Mesenchymal stem cell (in vitro differentiated cells and primary cell): ENCODE measurements at regions not wholly inside any gene's neighbourhood (a gene's known extent, or its start where the extent isn't known, plus 50 kb on each side); places are given as distances from the start of the nearest gene placed in this dataset.

ENCODE experiments used
- DNase-seq: peaks from one replicate; pipeline ENCODE4 v3.0.0-alpha.2; 2013
- H2AFZ ChIP-seq: one replicate; pipeline ENCODE4 v1.6.1; 2013; ENCODE audit warnings: low read depth, mild to moderate bottlenecking, control low read depth, inconsistent platforms, low read length, moderate library complexity
- H2AK5ac ChIP-seq: 2 replicates; pipeline ENCODE4 v1.6.1; 2013; ENCODE audit warnings: low read length, moderate library complexity, mild to moderate bottlenecking, inconsistent platforms; ENCODE audit not compliant: severe bottlenecking
- H2BK120ac ChIP-seq: one replicate; pipeline ENCODE4 v1.6.1; 2013; ENCODE audit warnings: low read depth, mild to moderate bottlenecking, inconsistent platforms, low read length, moderate library complexity
- H2BK12ac ChIP-seq, 2 experiments: one replicate each; pipeline ENCODE4 v1.6.1; 2013; ENCODE audit warnings: inconsistent platforms in 2 of 2, low read length in 2 of 2, mild to moderate bottlenecking in 2 of 2, moderate library complexity in 2 of 2, control low read depth in 1 of 2
- H2BK15ac ChIP-seq: one replicate; pipeline ENCODE4 v1.6.1; 2013; ENCODE audit warnings: mild to moderate bottlenecking, low read depth, inconsistent platforms; ENCODE audit not compliant: poor library complexity, severe bottlenecking
- H2BK5ac ChIP-seq: 2 replicates; pipeline ENCODE4 v1.6.1; 2013; ENCODE audit warnings: low read depth, mild to moderate bottlenecking, low read length, control low read depth, inconsistent platforms; ENCODE audit not compliant: poor library complexity, severe bottlenecking
- H3K14ac ChIP-seq, 2 experiments: one replicate each; pipeline ENCODE4 v1.6.1; 2013; ENCODE audit warnings: inconsistent platforms in 2 of 2, low read length in 2 of 2, control low read depth in 1 of 2, mild to moderate bottlenecking in 1 of 2, moderate library complexity in 1 of 2
- H3K18ac ChIP-seq, 2 experiments: one replicate each; pipeline ENCODE4 v1.6.1; 2013; ENCODE audit warnings: inconsistent platforms in 2 of 2, low read length in 2 of 2, control low read depth in 1 of 2, low read depth in 1 of 2, mild to moderate bottlenecking in 1 of 2
- H3K23ac ChIP-seq, 2 experiments: one replicate each; pipeline ENCODE4 v1.6.1; 2013; ENCODE audit warnings: inconsistent platforms in 2 of 2, low read length in 2 of 2, mild to moderate bottlenecking in 2 of 2, moderate library complexity in 2 of 2, control low read depth in 1 of 2
- H3K27ac ChIP-seq: 2 replicates; pipeline ENCODE4 v1.5.1; 2013; ENCODE audit warnings: mild to moderate bottlenecking, moderate library complexity, low read length, control low read depth, inconsistent platforms; ENCODE audit not compliant: poor library complexity, severe bottlenecking
- H3K27me3 ChIP-seq, 2 experiments: 2 replicates each; pipeline versions ENCODE4 v1.6.1 to v1.7.0; 2013; ENCODE audit warnings: low read length in 2 of 2, mild to moderate bottlenecking in 2 of 2, moderate library complexity in 2 of 2, control low read depth in 1 of 2, inconsistent platforms in 1 of 2; ENCODE audit not compliant: control insufficient read depth in 1 of 2, insufficient read depth in 1 of 2
- H3K36me3 ChIP-seq, 2 experiments: 2 replicates each; pipeline versions ENCODE4 v1.6.1 to v1.7.0; 2013; ENCODE audit warnings: low read length in 2 of 2, control low read depth in 1 of 2, inconsistent platforms in 1 of 2, low read depth in 1 of 2, mild to moderate bottlenecking in 1 of 2; ENCODE audit not compliant: insufficient read depth in 2 of 2, control insufficient read depth in 1 of 2
- H3K4ac ChIP-seq, 2 experiments: one replicate each; pipeline ENCODE4 v1.6.1; 2013; ENCODE audit warnings: inconsistent platforms in 2 of 2, low read length in 2 of 2, mild to moderate bottlenecking in 2 of 2, moderate library complexity in 2 of 2, control low read depth in 1 of 2, low read depth in 1 of 2
- H3K4me1 ChIP-seq: 2 replicates; pipeline ENCODE4 v1.6.1; 2013; ENCODE audit warnings: low read depth, low read length, control low read depth; ENCODE audit not compliant: control insufficient read depth, insufficient read depth
- H3K4me2 ChIP-seq: 2 replicates; pipeline ENCODE4 v1.6.1; 2013; ENCODE audit warnings: low read length, mild to moderate bottlenecking, inconsistent platforms; ENCODE audit not compliant: poor library complexity, severe bottlenecking
- H3K4me3 ChIP-seq, 2 experiments: 2 replicates each; pipeline versions ENCODE4 v1.5.1 to v1.7.0; 2013; ENCODE audit warnings: low read length in 2 of 2, mild to moderate bottlenecking in 2 of 2, control low read depth in 1 of 2, low read depth in 1 of 2; ENCODE audit not compliant: insufficient read depth in 1 of 2
- H3K79me1 ChIP-seq: replicated peaks from 2 replicates; pipeline ENCODE4 v1.6.1; 2013; ENCODE audit warnings: mild to moderate bottlenecking, control low read depth, low read length, inconsistent platforms; ENCODE audit not compliant: poor library complexity, severe bottlenecking
- H3K9ac ChIP-seq: 2 replicates; pipeline ENCODE4 v1.7.0; 2013; ENCODE audit warnings: mild to moderate bottlenecking, low read length, moderate library complexity
- H3K9me3 ChIP-seq: 2 replicates; pipeline ENCODE4 v1.7.0; 2013; ENCODE audit warnings: mild to moderate bottlenecking, low read length; ENCODE audit not compliant: control insufficient read depth
- H4K8ac ChIP-seq: one replicate; pipeline ENCODE4 v1.6.1; 2013; ENCODE audit warnings: inconsistent platforms, mild to moderate bottlenecking, low read length, moderate library complexity
- H4K91ac ChIP-seq: one replicate; pipeline ENCODE4 v1.6.1; 2013; ENCODE audit warnings: mild to moderate bottlenecking, low read length, inconsistent platforms
- WGBS: methylation state at CpG from one replicate; pipeline ENCODE4 v1.1.7; 2013; ENCODE audit warnings: mixed read lengths; 5-methylcytosine and 5-hydroxymethylcytosine counted together

DNA sequence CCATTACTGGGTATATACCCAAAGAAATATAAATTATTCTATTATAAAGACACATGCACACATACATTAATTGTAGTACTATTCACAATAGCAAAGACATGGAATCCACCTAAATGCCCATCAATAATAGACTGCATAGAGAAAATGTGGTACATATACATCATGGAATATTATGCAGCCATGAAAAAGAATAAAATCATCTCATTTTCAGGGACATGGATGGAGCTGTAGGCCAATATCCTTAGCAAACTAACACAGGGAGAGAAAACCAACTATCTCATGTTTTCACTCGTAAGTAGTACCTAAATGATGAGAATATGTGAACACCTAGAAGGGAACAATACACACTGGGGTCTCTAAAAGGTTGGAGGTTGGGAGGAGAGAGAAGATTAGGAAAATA, 86.0 kb upstream of the GALNTL6 start:
- Histone ChIP-seq H3K36me3 (no peaks in the 10 kb centered on the region), H2BK5ac (no peak overlapping the region), H3K9me3 (peaks cover 27% of the 10 kb centered on the region), H2AK5ac (no peak overlapping the region), H4K8ac (no peak overlapping the region), H3K4me1 (no peaks in the 10 kb centered on the region), H3K27me3 (no peaks in the 10 kb centered on the region), H2BK120ac (no peak overlapping the region), H2BK12ac (no peak overlapping the region), H3K14ac (no peak overlapping the region), H3K9ac (no peak overlapping the region), H2BK15ac (no peak overlapping the region), H3K4ac (no peak overlapping the region), H3K27ac (no peak overlapping the region), H3K79me1 (no peaks in the 10 kb centered on the region), H3K4me3 (no peak overlapping the region), H3K18ac (no peak overlapping the region), H3K23ac (no peak overlapping the region), H3K4me2 (no peak overlapping the region), H2AFZ (no peak overlapping the region), H4K91ac (no peak overlapping the region)
- no CpG with 5 or more reads among the region's 1 CpG for WGBS
- DNase-seq, result no peak

- H4K91ac ChIP-seq, result no peak overlapping the region
- no peak overlapping the region for H3K4ac ChIP-seq
Observed at GRCh38 chr4:171721937-171722336, 91.3 kb upstream of the GALNTL6 start.

GRCh38 chr4:171719691-171720090, 93.5 kb upstream of the GALNTL6 start:
- Histone ChIP-seq H2AK5ac (no peak overlapping the region), H2BK5ac (no peak overlapping the region), H4K8ac (no peak overlapping the region), H4K91ac (no peak overlapping the region), H2BK15ac (no peak overlapping the region), H3K27ac (no peak overlapping the region), H3K4me1 (no peaks in the 10 kb centered on the region), H3K27me3 (no peaks in the 10 kb centered on the region), H2AFZ (no peak overlapping the region), H3K9me3 (peaks cover 30% of the 10 kb centered on the region), H3K4me2 (no peak overlapping the region), H3K36me3 (no peaks in the 10 kb centered on the region), H3K9ac (no peak overlapping the region), H3K18ac (no peak overlapping the region), H2BK120ac (no peak overlapping the region), H3K14ac (no peak overlapping the region), H3K79me1 (no peaks in the 10 kb centered on the region), H3K4ac (no peak overlapping the region), H3K4me3 (no peak overlapping the region), H2BK12ac (no peak overlapping the region), H3K23ac (no peak overlapping the region)
- no peak for DNase-seq
- 73% methylated on average over 1 of the region's 2 CpGs for WGBS

More at GRCh38 chr4:171721937-171722336, 91.3 kb upstream of the GALNTL6 start:
- H3K36me3 ChIP-seq, result no peaks in the 10 kb centered on the region
- no peak overlapping the region for H2AFZ ChIP-seq
- no peak overlapping the region for H4K8ac ChIP-seq
- no peak overlapping the region for H3K4me3 ChIP-seq
- H2BK15ac ChIP-seq, result no peak overlapping the region
- H3K4me1 ChIP-seq, result no peaks in the 10 kb centered on the region
- no peak overlapping the region for H2BK12ac ChIP-seq
- H3K4me2 ChIP-seq, result no peak overlapping the region
- H2BK5ac ChIP-seq, result no peak overlapping the region
- H2AK5ac ChIP-seq, result no peak overlapping the region
- 61% methylated on average over 2 of the region's 2 CpGs for WGBS
- no peak for DNase-seq
- H3K18ac ChIP-seq, result no peak overlapping the region
- no peaks in the 10 kb centered on the region for H3K27me3 ChIP-seq
- H3K9ac ChIP-seq, result no peak overlapping the region
- H3K79me1 ChIP-seq, result no peaks in the 10 kb centered on the region
- peaks cover 19% of the 10 kb centered on the region for H3K9me3 ChIP-seq
- no peak overlapping the region for H3K14ac ChIP-seq
- H2BK120ac ChIP-seq, result no peak overlapping the region
- no peak overlapping the region for H3K27ac ChIP-seq
- no peak overlapping the region for H3K23ac ChIP-seq

- H3K4me1 ChIP-seq, result no peaks in the 10 kb centered on the region
- no peak overlapping the region for H4K8ac ChIP-seq
- peak overlapping the region in 1 of 2 experiments; percentile 8 for H3K14ac ChIP-seq
- WGBS, result 92% methylated on average over 2 of the region's 2 CpGs
- H3K18ac ChIP-seq, result no peak overlapping the region
- H3K9ac ChIP-seq, result no peak overlapping the region
- no peak overlapping the region for H3K4me2 ChIP-seq
- no peak overlapping the region for H3K27ac ChIP-seq
- H3K9me3 ChIP-seq, result peaks cover 25% of the 10 kb centered on the region
- H3K23ac ChIP-seq, result no peak overlapping the region
- no peak overlapping the region for H2BK15ac ChIP-seq
- H2BK120ac ChIP-seq, result no peak overlapping the region
- H2BK5ac ChIP-seq, result no peak overlapping the region
- H2AK5ac ChIP-seq, result no peak overlapping the region
- H2BK12ac ChIP-seq, result no peak overlapping the region
- no peak overlapping the region for H3K4me3 ChIP-seq
- H3K27me3 ChIP-seq, result no peaks in the 10 kb centered on the region
- no peak for DNase-seq
- H3K4ac ChIP-seq, result no peak overlapping the region
- no peak overlapping the region for H2AFZ ChIP-seq
- H4K91ac ChIP-seq, result no peak overlapping the region
- no peaks in the 10 kb centered on the region for H3K36me3 ChIP-seq
- no peaks in the 10 kb centered on the region for H3K79me1 ChIP-seq
Observed at GRCh38 chr4:171718665-171719064, 94.5 kb upstream of the GALNTL6 start.
